OCI-LY3 (cell line): ENCODE measurements at regions not wholly inside any gene's neighbourhood (a gene's known extent, or its start where the extent isn't known, plus 50 kb on each side); places are given as distances from the start of the nearest gene placed in this dataset.

Experiments
- EZH2phosphoT487 ChIP-seq: fragments of 200-600 bp; shearing (Covaris generic); IDR thresholded peaks from 2 replicates; pipeline ENCODE4 v1.6.1; 2018; ENCODE audit warnings: antibody characterized with exemption, mixed run types, low read depth
- TF ChIP-seq, protein P1 (sequence below): fragments of 200-600, 300-600 bp; sonication (generic); IDR thresholded peaks from 2 replicates; pipeline ENCODE4 v1.5.1; 2014; ENCODE audit warnings: antibody characterized with exemption, low read length, low read depth

DNA sequence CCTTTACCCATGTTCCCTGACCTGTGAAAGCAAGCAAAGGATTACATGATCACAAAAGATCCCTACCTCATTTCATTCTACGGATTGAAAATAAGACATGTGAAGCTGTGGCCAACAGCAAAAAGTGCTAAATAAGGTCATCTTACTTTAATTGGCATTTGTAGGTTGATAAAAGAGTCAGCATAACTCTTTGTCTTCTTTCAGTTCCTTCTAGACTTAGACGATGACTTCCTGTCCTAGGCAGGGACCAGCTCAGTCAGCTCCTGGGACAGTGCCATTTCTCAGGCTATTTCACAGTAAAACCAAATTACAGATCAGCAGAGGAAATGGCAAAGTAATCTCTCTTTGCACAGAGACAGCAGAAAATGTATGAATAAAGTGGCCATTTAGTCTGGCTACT is 480.7 kb downstream of the RFPL4B start:
- TF ChIP-seq, protein P1, sequence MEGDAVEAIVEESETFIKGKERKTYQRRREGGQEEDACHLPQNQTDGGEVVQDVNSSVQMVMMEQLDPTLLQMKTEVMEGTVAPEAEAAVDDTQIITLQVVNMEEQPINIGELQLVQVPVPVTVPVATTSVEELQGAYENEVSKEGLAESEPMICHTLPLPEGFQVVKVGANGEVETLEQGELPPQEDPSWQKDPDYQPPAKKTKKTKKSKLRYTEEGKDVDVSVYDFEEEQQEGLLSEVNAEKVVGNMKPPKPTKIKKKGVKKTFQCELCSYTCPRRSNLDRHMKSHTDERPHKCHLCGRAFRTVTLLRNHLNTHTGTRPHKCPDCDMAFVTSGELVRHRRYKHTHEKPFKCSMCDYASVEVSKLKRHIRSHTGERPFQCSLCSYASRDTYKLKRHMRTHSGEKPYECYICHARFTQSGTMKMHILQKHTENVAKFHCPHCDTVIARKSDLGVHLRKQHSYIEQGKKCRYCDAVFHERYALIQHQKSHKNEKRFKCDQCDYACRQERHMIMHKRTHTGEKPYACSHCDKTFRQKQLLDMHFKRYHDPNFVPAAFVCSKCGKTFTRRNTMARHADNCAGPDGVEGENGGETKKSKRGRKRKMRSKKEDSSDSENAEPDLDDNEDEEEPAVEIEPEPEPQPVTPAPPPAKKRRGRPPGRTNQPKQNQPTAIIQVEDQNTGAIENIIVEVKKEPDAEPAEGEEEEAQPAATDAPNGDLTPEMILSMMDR = no peak
- TF ChIP-seq EZH2phosphoT487 = no peak
